Femur (tissue), 1 donor: ENCODE measurements at regions not wholly inside any gene's neighbourhood (a gene's known extent, or its start where the extent isn't known, plus 50 kb on each side); places are given as distances from the start of the nearest gene placed in this dataset.

Source experiments
- DNase-seq: peaks from one replicate; pipeline ENCODE4 v3.0.0-alpha.2; 2017

- no peak for DNase-seq
Observed at GRCh38 chr4:156217236-156217635, 263.6 kb upstream of the CTSO start.

GRCh38 chr4:156201050-156201449 is 247.4 kb upstream of the CTSO start:
- no peak for DNase-seq

GRCh38 chr4:156198511-156198910 is 244.8 kb upstream of the CTSO start:
- no peak for DNase-seq

- no peak for DNase-seq
Observed at GRCh38 chr4:156197216-156197615, 243.6 kb upstream of the CTSO start.

GRCh38 chr4:156196722-156197121 is 243.1 kb upstream of the CTSO start:
- DNase-seq = no peak

- DNase-seq = no peak
Observed at GRCh38 chr4:156195914-156196313, 242.2 kb upstream of the CTSO start.

- no peak for DNase-seq
Observed at GRCh38 chr4:156194896-156195295, 241.2 kb upstream of the CTSO start.

- peak; percentile 46 for DNase-seq
Observed at GRCh38 chr4:156193800-156194199, 240.1 kb upstream of the CTSO start.

GRCh38 chr4:156193106-156193505 is 239.4 kb upstream of the CTSO start:
- no peak for DNase-seq

- DNase-seq = no peak
Observed at GRCh38 chr4:156192033-156192432, 238.4 kb upstream of the CTSO start.

GRCh38 chr4:156191044-156191781 is 237.5 kb upstream of the CTSO start:
- DNase-seq = no peak

- no peak for DNase-seq
Observed at GRCh38 chr4:156190615-156191014, 236.9 kb upstream of the CTSO start.

- DNase-seq = no peak
Observed at GRCh38 chr4:156188596-156188995, 234.9 kb upstream of the CTSO start.

GRCh38 chr4:156186111-156186510 is 232.4 kb upstream of the CTSO start:
- DNase-seq = no peak

GRCh38 chr4:156185514-156186055 is 231.9 kb upstream of the CTSO start:
- DNase-seq = no peak

- no peak for DNase-seq
Observed at GRCh38 chr4:156182269-156182668, 228.6 kb upstream of the CTSO start.

GRCh38 chr4:156177941-156178340 is 224.3 kb upstream of the CTSO start:
- DNase-seq = no peak

GRCh38 chr4:156176896-156177295 is 223.2 kb upstream of the CTSO start:
- no peak for DNase-seq

GRCh38 chr4:156173937-156174336 is 220.3 kb upstream of the CTSO start:
- DNase-seq = no peak

- no peak for DNase-seq
Observed at GRCh38 chr4:156173486-156173885, 219.8 kb upstream of the CTSO start.

- no peak for DNase-seq
Observed at GRCh38 chr4:156169861-156170260, 216.2 kb upstream of the CTSO start.

- peak; percentile 69 for DNase-seq
Observed at GRCh38 chr4:156169011-156169410, 215.3 kb upstream of the CTSO start.

- DNase-seq = no peak
Observed at GRCh38 chr4:156168288-156168687, 214.6 kb upstream of the CTSO start.

- DNase-seq = no peak
Observed at GRCh38 chr4:156158747-156159146, 205.1 kb upstream of the CTSO start.

GRCh38 chr4:156154978-156155377 is 201.3 kb upstream of the CTSO start:
- no peak for DNase-seq
